ENCODE measurements at regions not wholly inside any gene's neighbourhood (a gene's known extent, or its start where the extent isn't known, plus 50 kb on each side); places are given as distances from the start of the nearest gene placed in this dataset.

GRCh38 chr14:39967885-39968284, 535.7 kb upstream of the FBXO33 start:
- TF ChIP-seq POLR2A (IDR thresholded peaks at IDR 0.05) (no peak), EP300 (IDR thresholded peaks at IDR 0.05) (no peak)
- TF ChIP-seq, protein P1, sequence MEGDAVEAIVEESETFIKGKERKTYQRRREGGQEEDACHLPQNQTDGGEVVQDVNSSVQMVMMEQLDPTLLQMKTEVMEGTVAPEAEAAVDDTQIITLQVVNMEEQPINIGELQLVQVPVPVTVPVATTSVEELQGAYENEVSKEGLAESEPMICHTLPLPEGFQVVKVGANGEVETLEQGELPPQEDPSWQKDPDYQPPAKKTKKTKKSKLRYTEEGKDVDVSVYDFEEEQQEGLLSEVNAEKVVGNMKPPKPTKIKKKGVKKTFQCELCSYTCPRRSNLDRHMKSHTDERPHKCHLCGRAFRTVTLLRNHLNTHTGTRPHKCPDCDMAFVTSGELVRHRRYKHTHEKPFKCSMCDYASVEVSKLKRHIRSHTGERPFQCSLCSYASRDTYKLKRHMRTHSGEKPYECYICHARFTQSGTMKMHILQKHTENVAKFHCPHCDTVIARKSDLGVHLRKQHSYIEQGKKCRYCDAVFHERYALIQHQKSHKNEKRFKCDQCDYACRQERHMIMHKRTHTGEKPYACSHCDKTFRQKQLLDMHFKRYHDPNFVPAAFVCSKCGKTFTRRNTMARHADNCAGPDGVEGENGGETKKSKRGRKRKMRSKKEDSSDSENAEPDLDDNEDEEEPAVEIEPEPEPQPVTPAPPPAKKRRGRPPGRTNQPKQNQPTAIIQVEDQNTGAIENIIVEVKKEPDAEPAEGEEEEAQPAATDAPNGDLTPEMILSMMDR (IDR thresholded peaks at IDR 0.05), result no peak
- H3K4me1 ChIP-seq, result no peaks in the 10 kb centered on the region
- DNase-seq (ENCODE audit: low spot score in 2 of 2), result no peak
- H3K36me3 ChIP-seq, result no peaks in the 10 kb centered on the region
- no peaks in the 10 kb centered on the region for H3K27me3 ChIP-seq
- WGBS, 2 donors, result 87 to 97% methylated on average over 1 of the region's 1 CpG
- H3K9me3 ChIP-seq, result peaks cover 0 to 8% (median 0%) of the 10 kb centered on the region in 4 donors
- H3K27ac ChIP-seq, result no peak overlapping the region
- H3K4me3 ChIP-seq, result no peak overlapping the region

DNA sequence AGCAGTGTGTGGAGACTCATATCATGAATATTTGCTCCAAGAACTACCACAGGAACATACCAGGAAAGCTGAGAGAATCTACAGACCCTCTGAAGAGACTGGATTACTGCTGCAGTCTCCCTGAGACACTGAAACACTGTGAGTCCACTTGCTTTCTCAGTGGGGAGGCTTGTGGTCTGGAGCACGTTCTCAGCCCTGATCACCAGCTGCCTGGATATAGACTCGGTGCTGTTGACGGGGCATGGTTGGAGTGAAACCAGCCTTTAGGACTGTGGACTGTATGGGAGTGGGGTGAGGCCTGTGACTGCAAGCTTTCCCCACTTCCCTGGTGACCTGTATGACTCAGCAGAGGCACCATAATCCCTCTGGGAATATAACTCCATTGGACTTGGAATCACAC, 525.8 kb upstream of the FBXO33 start:
- H3K4me1 ChIP-seq, result no peaks in the 10 kb centered on the region
- 86 to 88% methylated on average over 3 of the region's 3 CpGs for WGBS, 2 donors
- H3K36me3 ChIP-seq, result no peaks in the 10 kb centered on the region
- DNase-seq (ENCODE audit: low spot score in 2 of 2), result no peak
- peaks cover 0 to 53% (median 2%) of the 10 kb centered on the region in 4 donors for H3K9me3 ChIP-seq
- H3K4me3 ChIP-seq, result no peak overlapping the region
- H3K27me3 ChIP-seq, result no peaks in the 10 kb centered on the region
- H3K27ac ChIP-seq, result no peak overlapping the region
- TF ChIP-seq EP300 (IDR thresholded peaks at IDR 0.05), result no peak
- TF ChIP-seq, protein P1 (IDR thresholded peaks at IDR 0.05), result no peak
- no peak for TF ChIP-seq POLR2A (IDR thresholded peaks at IDR 0.05)

- Histone ChIP-seq H3K4me1 (no peaks in the 10 kb centered on the region), H3K27ac (no peak overlapping the region), H3K9me3 (peaks cover 0 to 48% (median 2%) of the 10 kb centered on the region in 4 donors), H3K27me3 (no peaks in the 10 kb centered on the region), H3K4me3 (no peak overlapping the region), H3K36me3 (no peaks in the 10 kb centered on the region)
- TF ChIP-seq POLR2A (IDR thresholded peaks at IDR 0.05) (no peak), EP300 (IDR thresholded peaks at IDR 0.05) (no peak)
- TF ChIP-seq, protein P1 (IDR thresholded peaks at IDR 0.05), result no peak
- DNase-seq (ENCODE audit: low spot score in 2 of 2), result no peak
- 59 to 66% methylated on average over 3 of the region's 3 CpGs for WGBS, 2 donors
Measured at GRCh38 chr14:39957290-39957689, 525.1 kb upstream of the FBXO33 start.

DNA sequence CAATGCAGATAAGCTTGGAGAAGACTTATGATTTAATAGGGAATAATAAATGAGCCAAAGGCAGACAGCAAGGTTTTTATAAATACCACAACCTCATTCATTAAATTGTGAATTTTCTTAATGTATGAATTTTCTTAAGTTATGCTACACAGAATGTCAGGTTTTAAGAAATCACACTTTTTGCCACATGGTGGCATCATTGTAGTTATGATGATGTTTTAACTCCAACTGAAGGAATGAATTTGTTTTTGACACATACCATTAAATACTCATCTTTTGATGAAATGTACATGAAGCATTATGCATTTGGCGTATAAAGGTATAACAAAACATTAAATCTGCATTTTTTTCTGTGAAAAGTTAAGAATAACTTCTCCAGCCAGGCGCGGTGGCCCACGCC, 524.1 kb upstream of the FBXO33 start:
- no peak overlapping the region for H3K27ac ChIP-seq
- H3K36me3 ChIP-seq, result no peaks in the 10 kb centered on the region

DNA sequence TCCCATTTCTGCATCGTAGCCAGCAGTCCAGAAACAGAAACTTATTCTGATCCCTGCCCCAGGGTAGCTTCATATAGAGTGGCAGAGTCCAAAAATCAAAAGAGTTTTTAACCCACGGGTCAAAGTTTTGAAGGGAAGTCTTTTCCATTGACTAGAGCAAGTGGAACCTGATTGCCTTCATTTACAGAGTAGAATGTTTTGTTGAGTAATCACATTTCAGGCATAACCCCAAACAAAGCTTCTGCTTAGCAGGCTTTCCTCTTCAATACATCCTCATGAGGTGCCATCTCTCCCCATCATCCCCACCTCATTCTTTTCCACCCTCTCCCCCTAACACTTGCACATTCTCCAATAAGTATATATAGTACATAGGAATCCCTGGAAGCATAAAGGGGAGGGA, 516.0 kb upstream of the FBXO33 start:
- DNase-seq (ENCODE audit: low spot score in 2 of 2), result no peak
- peaks cover 0 to 3% (median 0%) of the 10 kb centered on the region in 4 donors for H3K9me3 ChIP-seq
- TF ChIP-seq, protein P1 (IDR thresholded peaks at IDR 0.05), result no peak
- TF ChIP-seq POLR2A (IDR thresholded peaks at IDR 0.05) (no peak), EP300 (IDR thresholded peaks at IDR 0.05) (no peak)
- WGBS, 2 donors, result 86 to 88% methylated on average over 2 of the region's 2 CpGs
- no peak overlapping the region for H3K4me3 ChIP-seq
- H3K4me1 ChIP-seq, result no peaks in the 10 kb centered on the region
- no peaks in the 10 kb centered on the region for H3K27me3 ChIP-seq
- no peaks in the 10 kb centered on the region for H3K36me3 ChIP-seq
- H3K27ac ChIP-seq, result no peak overlapping the region

More for the DNA sequence above, 524.1 kb upstream of the FBXO33 start:
- TF ChIP-seq EP300 (IDR thresholded peaks at IDR 0.05), result no peak
- no peak for TF ChIP-seq POLR2A (IDR thresholded peaks at IDR 0.05)
- TF ChIP-seq, protein P1 (IDR thresholded peaks at IDR 0.05), result no peak
- Histone ChIP-seq H3K4me1 (no peaks in the 10 kb centered on the region), H3K4me3 (no peak overlapping the region), H3K9me3 (peaks cover 0 to 44% (median under 1%) of the 10 kb centered on the region in 4 donors), H3K27me3 (no peaks in the 10 kb centered on the region)
- DNase-seq (ENCODE audit: low spot score in 2 of 2), result no peak
- 94 to 95% methylated on average over 4 of the region's 4 CpGs for WGBS, 2 donors
